NT2/D1 (cell line): ENCODE measurements at regions not wholly inside any gene's neighbourhood (a gene's known extent, or its start where the extent isn't known, plus 50 kb on each side); places are given as distances from the start of the nearest gene placed in this dataset.
"Not testable (repeated sequence)": the region's sequence is repeated elsewhere in the genome, so short reads cannot be mapped to it uniquely, and the experiment has no call there.

Experiments
- DNase-seq: peaks from one replicate; pipeline ENCODE4 v3.0.0-alpha.2; 2011; ENCODE audit warnings: low read depth, low spot score
- H3K27me3 ChIP-seq: 2 replicates; pipeline ENCODE4 v1.6.0; 2011; ENCODE audit warnings: mild to moderate bottlenecking; ENCODE audit not compliant: insufficient read length, insufficient read depth
- H3K36me3 ChIP-seq: 2 replicates; pipeline ENCODE4 v1.6.1; 2011; ENCODE audit warnings: mild to moderate bottlenecking, low read length, mixed read lengths; ENCODE audit not compliant: insufficient read depth, insufficient read length
- H3K4me1 ChIP-seq: 2 replicates; pipeline ENCODE4 v1.5.1; 2011; ENCODE audit not compliant: insufficient read depth, insufficient read length
- H3K4me3 ChIP-seq: 2 replicates; pipeline ENCODE4 v1.5.1; 2011; ENCODE audit warnings: low read depth; ENCODE audit not compliant: insufficient read length
- H3K9ac ChIP-seq: 2 replicates; pipeline ENCODE4 v1.6.0; 2011; ENCODE audit warnings: low read depth; ENCODE audit not compliant: insufficient read length
- H3K9me3 ChIP-seq: 2 replicates; pipeline ENCODE4 v1.5.1; 2011; ENCODE audit warnings: mild to moderate bottlenecking, low read length; ENCODE audit not compliant: insufficient read depth
- SUZ12 ChIP-seq: IDR thresholded peaks from 2 replicates; pipeline ENCODE4 v1.6.1; 2011; ENCODE audit not compliant: insufficient read length, insufficient read depth; ENCODE audit errors: extremely low read depth
- YY1 ChIP-seq: IDR thresholded peaks from 2 replicates; pipeline ENCODE4 v1.6.1; 2011; ENCODE audit not compliant: insufficient read length, insufficient read depth
- ZNF274 ChIP-seq: IDR thresholded peaks from 2 replicates; pipeline ENCODE4 v1.6.1; 2011; ENCODE audit warnings: mild to moderate bottlenecking, low read depth, low read length

- Histone ChIP-seq H3K36me3 (no peaks in the 10 kb centered on the region), H3K4me3 (no peak overlapping the region), H3K4me1 (no peaks in the 10 kb centered on the region), H3K9ac (no peak overlapping the region), H3K27me3 (no peaks in the 10 kb centered on the region), H3K9me3 (no peaks in the 10 kb centered on the region)
- no peak for DNase-seq
- TF ChIP-seq ZNF274: no peak
- TF ChIP-seq YY1: no peak
- no peak for TF ChIP-seq SUZ12
These were observed 168.1 kb upstream of the OSTN start for GRCh38 chr3:191030929-191031328.

- DNase-seq: no peak
- H3K36me3 ChIP-seq: no peaks in the 10 kb centered on the region
- no peaks in the 10 kb centered on the region for H3K4me1 ChIP-seq
- no peak overlapping the region for H3K4me3 ChIP-seq
- TF ChIP-seq YY1 (no peak), ZNF274 (no peak), SUZ12 (no peak)
- no peaks in the 10 kb centered on the region for H3K9me3 ChIP-seq
- H3K9ac ChIP-seq: no peak overlapping the region
- no peaks in the 10 kb centered on the region for H3K27me3 ChIP-seq
These were observed 168.0 kb upstream of the GMNC start for GRCh38 chr3:191030491-191030890.

GRCh38 chr3:191026746-191027145 is 164.3 kb upstream of the GMNC start:
- no peaks in the 10 kb centered on the region for H3K4me1 ChIP-seq
- H3K9me3 ChIP-seq: no peaks in the 10 kb centered on the region
- H3K9ac ChIP-seq: no peak overlapping the region
- H3K36me3 ChIP-seq: no peaks in the 10 kb centered on the region
- no peak overlapping the region for H3K4me3 ChIP-seq
- DNase-seq: no peak
- TF ChIP-seq ZNF274 (no peak), YY1 (no peak), SUZ12 (no peak)
- H3K27me3 ChIP-seq: no peaks in the 10 kb centered on the region

- no peaks in the 10 kb centered on the region for H3K9me3 ChIP-seq
- no peaks in the 10 kb centered on the region for H3K36me3 ChIP-seq
- H3K27me3 ChIP-seq: no peaks in the 10 kb centered on the region
- H3K4me3 ChIP-seq: no peak overlapping the region
- H3K4me1 ChIP-seq: no peaks in the 10 kb centered on the region
- no peak overlapping the region for H3K9ac ChIP-seq
- TF ChIP-seq SUZ12: no peak
- no peak for TF ChIP-seq YY1
- TF ChIP-seq ZNF274: no peak
- no peak for DNase-seq
These were observed 158.4 kb upstream of the GMNC start for GRCh38 chr3:191020730-191021396.

- H3K9ac ChIP-seq: no peak overlapping the region
- TF ChIP-seq ZNF274 (no peak), SUZ12 (no peak), YY1 (no peak)
- no peak for DNase-seq
These were observed 157.4 kb upstream of the GMNC start for GRCh38 chr3:191019855-191020254.

GRCh38 chr3:191015960-191016359 is 153.5 kb upstream of the GMNC start:
- H3K27me3 ChIP-seq, H3K4me1 ChIP-seq, DNase-seq, H3K36me3 ChIP-seq, H3K9me3 ChIP-seq, H3K9ac ChIP-seq, H3K4me3 ChIP-seq: not testable (repeated sequence)

More at GRCh38 chr3:191019855-191020254, 157.4 kb upstream of the GMNC start:
- Histone ChIP-seq H3K9me3 (no peaks in the 10 kb centered on the region), H3K4me3 (no peak overlapping the region), H3K4me1 (no peaks in the 10 kb centered on the region), H3K27me3 (no peaks in the 10 kb centered on the region), H3K36me3 (no peaks in the 10 kb centered on the region)

- H3K4me1 ChIP-seq: no peaks in the 10 kb centered on the region
- no peak overlapping the region for H3K4me3 ChIP-seq
- no peaks in the 10 kb centered on the region for H3K36me3 ChIP-seq
- no peak for DNase-seq
- TF ChIP-seq YY1 (no peak), SUZ12 (no peak), ZNF274 (no peak)
- H3K27me3 ChIP-seq: no peaks in the 10 kb centered on the region
- no peak overlapping the region for H3K9ac ChIP-seq
- H3K9me3 ChIP-seq: no peaks in the 10 kb centered on the region
These were observed 145.6 kb upstream of the GMNC start for GRCh38 chr3:191008074-191008473.
